Panc1 (cell line): ENCODE measurements at regions not wholly inside any gene's neighbourhood (a gene's known extent, or its start where the extent isn't known, plus 50 kb on each side); places are given as distances from the start of the nearest gene placed in this dataset.

ENCODE experiments used
- ATAC-seq: fragments of 200-7000 bp; cut with Tn5 transposase; 2 replicates; pipeline ENCODE4 v1.9.1; 2020; ENCODE audit warnings: mild to moderate bottlenecking, moderate library complexity
- BruUV-seq: library from RNA; stranded (reverse); fragments of 400-500 nt; replicated peaks from 2 replicates; lab custom pipeline; 2021; lab: Mats Ljungman, UMichigan
- CTCF ChIA-PET: fragments of 300-600 bp; sonication (Branson Sonifier 250); formaldehyde crosslinking; loops from one replicate; lab custom pipeline; 2022; ENCODE audit warnings: antibody characterized with exemption; lab: Charles Lee
- POLR2A ChIA-PET: fragments of 300-600 bp; sonication (Branson Sonifier 250); formaldehyde crosslinking; loops from one replicate; lab custom pipeline; 2022; ENCODE audit warnings: antibody characterized with exemption; lab: Charles Lee
- DNase-seq: peaks from one replicate; pipeline ENCODE4 v3.0.0-alpha.2; 2010; ENCODE audit warnings: low read depth, low spot score
- H3K27ac ChIP-seq: 2 replicates; pipeline ENCODE4 v1.5.1; 2011; ENCODE audit warnings: mild to moderate bottlenecking, low read length, inconsistent platforms
- H3K27me3 ChIP-seq: fragments of 200-500 bp; sonication (Bioruptor generic); 2 replicates; pipeline ENCODE4 v1.6.0; 2014; ENCODE audit warnings: low read length, inconsistent platforms; ENCODE audit not compliant: control insufficient read depth, insufficient read depth
- H3K36me3 ChIP-seq: fragments of 200-500 bp; sonication (Bioruptor generic); 2 replicates; pipeline ENCODE4 v1.5.1; 2014; ENCODE audit warnings: inconsistent platforms, mild to moderate bottlenecking, low read length, moderate library complexity; ENCODE audit not compliant: control insufficient read depth, insufficient read depth
- H3K4me1 ChIP-seq: 2 replicates; pipeline ENCODE4 v1.5.1; 2011; ENCODE audit warnings: inconsistent platforms, mild to moderate bottlenecking, low read length, moderate library complexity; ENCODE audit not compliant: control insufficient read depth, insufficient read depth
- H3K4me3 ChIP-seq, 2 experiments: 2 replicates each; pipeline ENCODE4 v1.5.1; 2011 to 2012; ENCODE audit warnings: low read depth in 2 of 2, low read length in 2 of 2, mild to moderate bottlenecking in 2 of 2, inconsistent platforms in 1 of 2, moderate library complexity in 1 of 2
- H3K9me3 ChIP-seq: fragments of 200-500 bp; sonication (Bioruptor generic); 2 replicates; pipeline ENCODE4 v1.5.1; 2014; ENCODE audit warnings: low read depth, mild to moderate bottlenecking, inconsistent platforms, low read length, moderate library complexity; ENCODE audit not compliant: control insufficient read depth, insufficient read depth
- POLR2AphosphoS5 ChIP-seq: IDR thresholded peaks from 2 replicates; pipeline ENCODE4 v1.6.1; 2012; ENCODE audit warnings: mild to moderate bottlenecking, low read depth, low read length, moderate library complexity
- SIN3A ChIP-seq: IDR thresholded peaks from 2 replicates; pipeline ENCODE4 v1.6.1; 2012; ENCODE audit warnings: low read depth, mild to moderate bottlenecking, low read length, moderate library complexity, borderline replicate concordance; ENCODE audit not compliant: insufficient read depth
- TCF7L2 ChIP-seq: IDR thresholded peaks from 2 replicates; pipeline ENCODE4 v1.6.1; 2011; ENCODE audit warnings: mild to moderate bottlenecking, low read depth, low read length, inconsistent platforms
- in situ Hi-C: cut with HindIII; loops from 2 replicates; pipeline ENCODE4 v1.10.0; 2016; ENCODE audit warnings: low sequenced_read_pairs, low pct_unique_long_range_greater_than_20kb
- intact Hi-C: fragments of 100-400 bp; cut with micrococcal nuclease; formaldehyde crosslinking; loops from one replicate; pipeline ENCODE4 v1.10.0; 2022; ENCODE audit not compliant: unreplicated experiment
- TF ChIP-seq, protein P1 (sequence below), 2 experiments: IDR thresholded peaks; 2 replicates each; pipeline ENCODE4 v1.6.1; 2011 to 2012; ENCODE audit warnings: low read depth in 2 of 2, control low read depth in 1 of 2, low read length in 1 of 2, mild to moderate bottlenecking in 1 of 2, moderate library complexity in 1 of 2; ENCODE audit not compliant: insufficient read depth in 1 of 2
- TF ChIP-seq, protein P2 (sequence below): fragments of 450-650 bp; IDR thresholded peaks from 2 replicates; pipeline ENCODE4 v1.5.1; 2017; ENCODE audit warnings: mild to moderate bottlenecking

DNA sequence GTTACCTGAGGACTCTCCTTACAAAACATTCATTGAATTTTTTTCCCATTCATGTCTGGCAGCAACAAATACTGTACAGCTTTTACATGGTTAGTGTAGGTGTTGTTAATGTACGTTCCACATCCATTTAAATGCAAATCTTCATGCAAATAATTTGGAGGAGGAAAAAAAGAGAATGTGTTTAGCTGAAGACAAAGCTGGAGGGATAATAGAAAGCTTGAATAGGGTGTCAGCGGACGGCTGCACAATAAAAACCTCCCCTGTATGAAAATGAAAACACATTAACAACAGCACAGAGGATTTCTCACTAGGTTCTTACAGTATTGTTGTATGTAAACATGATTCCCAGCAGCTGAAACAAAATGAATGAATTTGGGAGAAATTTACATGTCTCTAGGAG, 231.5 kb downstream of the ZNF608 start:
- TF ChIP-seq, protein P1, sequence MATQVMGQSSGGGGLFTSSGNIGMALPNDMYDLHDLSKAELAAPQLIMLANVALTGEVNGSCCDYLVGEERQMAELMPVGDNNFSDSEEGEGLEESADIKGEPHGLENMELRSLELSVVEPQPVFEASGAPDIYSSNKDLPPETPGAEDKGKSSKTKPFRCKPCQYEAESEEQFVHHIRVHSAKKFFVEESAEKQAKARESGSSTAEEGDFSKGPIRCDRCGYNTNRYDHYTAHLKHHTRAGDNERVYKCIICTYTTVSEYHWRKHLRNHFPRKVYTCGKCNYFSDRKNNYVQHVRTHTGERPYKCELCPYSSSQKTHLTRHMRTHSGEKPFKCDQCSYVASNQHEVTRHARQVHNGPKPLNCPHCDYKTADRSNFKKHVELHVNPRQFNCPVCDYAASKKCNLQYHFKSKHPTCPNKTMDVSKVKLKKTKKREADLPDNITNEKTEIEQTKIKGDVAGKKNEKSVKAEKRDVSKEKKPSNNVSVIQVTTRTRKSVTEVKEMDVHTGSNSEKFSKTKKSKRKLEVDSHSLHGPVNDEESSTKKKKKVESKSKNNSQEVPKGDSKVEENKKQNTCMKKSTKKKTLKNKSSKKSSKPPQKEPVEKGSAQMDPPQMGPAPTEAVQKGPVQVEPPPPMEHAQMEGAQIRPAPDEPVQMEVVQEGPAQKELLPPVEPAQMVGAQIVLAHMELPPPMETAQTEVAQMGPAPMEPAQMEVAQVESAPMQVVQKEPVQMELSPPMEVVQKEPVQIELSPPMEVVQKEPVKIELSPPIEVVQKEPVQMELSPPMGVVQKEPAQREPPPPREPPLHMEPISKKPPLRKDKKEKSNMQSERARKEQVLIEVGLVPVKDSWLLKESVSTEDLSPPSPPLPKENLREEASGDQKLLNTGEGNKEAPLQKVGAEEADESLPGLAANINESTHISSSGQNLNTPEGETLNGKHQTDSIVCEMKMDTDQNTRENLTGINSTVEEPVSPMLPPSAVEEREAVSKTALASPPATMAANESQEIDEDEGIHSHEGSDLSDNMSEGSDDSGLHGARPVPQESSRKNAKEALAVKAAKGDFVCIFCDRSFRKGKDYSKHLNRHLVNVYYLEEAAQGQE (IDR thresholded peaks at IDR 0.05; ENCODE audit: insufficient read depth in 1 of 2, low read depth in 2 of 2, low read length in 1 of 2), result no peak
- TF ChIP-seq SIN3A (no peak), TCF7L2 (no peak), POLR2AphosphoS5 (no peak)
- TF ChIP-seq, protein P2, sequence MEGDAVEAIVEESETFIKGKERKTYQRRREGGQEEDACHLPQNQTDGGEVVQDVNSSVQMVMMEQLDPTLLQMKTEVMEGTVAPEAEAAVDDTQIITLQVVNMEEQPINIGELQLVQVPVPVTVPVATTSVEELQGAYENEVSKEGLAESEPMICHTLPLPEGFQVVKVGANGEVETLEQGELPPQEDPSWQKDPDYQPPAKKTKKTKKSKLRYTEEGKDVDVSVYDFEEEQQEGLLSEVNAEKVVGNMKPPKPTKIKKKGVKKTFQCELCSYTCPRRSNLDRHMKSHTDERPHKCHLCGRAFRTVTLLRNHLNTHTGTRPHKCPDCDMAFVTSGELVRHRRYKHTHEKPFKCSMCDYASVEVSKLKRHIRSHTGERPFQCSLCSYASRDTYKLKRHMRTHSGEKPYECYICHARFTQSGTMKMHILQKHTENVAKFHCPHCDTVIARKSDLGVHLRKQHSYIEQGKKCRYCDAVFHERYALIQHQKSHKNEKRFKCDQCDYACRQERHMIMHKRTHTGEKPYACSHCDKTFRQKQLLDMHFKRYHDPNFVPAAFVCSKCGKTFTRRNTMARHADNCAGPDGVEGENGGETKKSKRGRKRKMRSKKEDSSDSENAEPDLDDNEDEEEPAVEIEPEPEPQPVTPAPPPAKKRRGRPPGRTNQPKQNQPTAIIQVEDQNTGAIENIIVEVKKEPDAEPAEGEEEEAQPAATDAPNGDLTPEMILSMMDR, result no peak
- ATAC-seq (no peak), DNase-seq (no peak)
- CTCF ChIA-PET, result no interaction called here
- no TSS peak for BruUV-seq
- Histone ChIP-seq H3K4me3 (no peak overlapping the region), H3K36me3 (no peaks in the 10 kb centered on the region), H3K9me3 (no peaks in the 10 kb centered on the region), H3K27me3 (no peaks in the 10 kb centered on the region), H3K27ac (no peak overlapping the region), H3K4me1 (no peaks in the 10 kb centered on the region)
- POLR2A ChIA-PET, result no interaction called here
- intact Hi-C loops, result no loop called here
- in situ Hi-C loops, result no loop called here

DNA sequence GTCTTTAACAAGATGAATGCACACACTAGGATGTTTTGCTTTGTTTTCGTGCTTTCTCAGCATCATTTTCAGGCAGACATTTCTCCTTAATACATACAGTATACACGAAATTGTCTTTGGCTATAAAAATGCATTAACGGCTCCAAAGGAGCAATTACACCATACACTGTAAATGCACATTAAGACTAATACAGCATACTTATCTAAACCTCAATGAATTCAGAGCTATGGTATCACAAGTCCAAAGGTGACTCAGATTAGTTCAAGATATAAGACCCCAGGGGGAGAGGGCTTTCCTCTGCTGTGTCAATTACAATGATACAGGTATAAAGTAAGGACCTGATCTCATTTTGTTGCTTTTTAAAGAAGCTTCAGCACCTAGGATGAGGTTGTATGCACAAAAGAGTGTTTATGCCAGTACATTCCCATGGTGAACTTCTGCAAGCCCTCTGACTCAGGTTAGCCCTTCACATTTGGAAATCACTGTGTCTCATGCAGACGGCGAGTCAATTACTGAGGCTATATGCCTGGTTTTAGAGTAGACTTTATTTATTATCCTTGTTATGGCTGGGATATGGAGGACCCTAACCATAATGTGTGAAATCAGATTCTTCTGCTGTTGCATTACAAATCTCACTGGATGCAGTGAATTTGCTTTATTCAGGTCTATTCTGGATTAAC, 233.3 kb downstream of the ZNF608 start:
- Histone ChIP-seq H3K36me3 (no peaks in the 10 kb centered on the region), H3K4me3 (no peak overlapping the region), H3K9me3 (no peaks in the 10 kb centered on the region), H3K4me1 (no peaks in the 10 kb centered on the region), H3K27me3 (no peaks in the 10 kb centered on the region), H3K27ac (no peak overlapping the region; the same call in 1 of the 2 replicates)
- in situ Hi-C loops, result no loop called here
- ChIA-PET CTCF (no interaction called here), POLR2A (no interaction called here)
- ATAC-seq (no peak), DNase-seq (no peak)
- TF ChIP-seq, protein P2, result no peak
- TF ChIP-seq TCF7L2 (no peak), SIN3A (no peak), POLR2AphosphoS5 (no peak)
- TF ChIP-seq, protein P1 (IDR thresholded peaks at IDR 0.05; ENCODE audit: insufficient read depth in 1 of 2, low read depth in 2 of 2, low read length in 1 of 2), result no peak
- intact Hi-C loops, result loop anchor here (2.0 kb wide), 1 partner anchor 28 kb away; no protein-coding TSS in a partner anchor
- BruUV-seq, result no TSS peak
